Progenitor cell of endocrine pancreas (in vitro differentiated cells): ENCODE measurements at regions not wholly inside any gene's neighbourhood (a gene's known extent, or its start where the extent isn't known, plus 50 kb on each side); places are given as distances from the start of the nearest gene placed in this dataset.

Source experiments
- DNase-seq: peaks from one replicate; pipeline ENCODE4 v3.0.0; 2021; ENCODE audit warnings: low spot score; ENCODE audit not compliant: unreplicated experiment
- H3K27ac Mint-ChIP-seq: 2 replicates; pipeline ENCODE4 v1.8.0; 2021; ENCODE audit warnings: mild to moderate bottlenecking, moderate library complexity, mixed read lengths
- H3K27me3 Mint-ChIP-seq: 2 replicates; pipeline ENCODE4 v1.8.0; 2021; ENCODE audit warnings: mixed read lengths
- H3K36me3 Mint-ChIP-seq: 2 replicates; pipeline ENCODE4 v1.8.0; 2022; ENCODE audit warnings: mixed read lengths; ENCODE audit not compliant: insufficient read depth
- H3K4me1 Mint-ChIP-seq: 2 replicates; pipeline ENCODE4 v1.8.0; 2021; ENCODE audit warnings: low read depth, mixed read lengths
- H3K4me3 Mint-ChIP-seq: 2 replicates; pipeline ENCODE4 v1.8.0; 2021; ENCODE audit warnings: low read depth, mild to moderate bottlenecking, moderate library complexity, mixed read lengths
- H3K9me3 Mint-ChIP-seq: 2 replicates; pipeline ENCODE4 v1.8.0; 2021; ENCODE audit warnings: low read depth, mixed read lengths
- TF ChIP-seq, protein P1 (sequence below): fragments of 200-600 bp; sonication (generic); IDR thresholded peaks from one replicate; pipeline ENCODE4 v1.5.0; 2021; ENCODE audit warnings: antibody characterized with exemption, mild to moderate bottlenecking; ENCODE audit not compliant: unreplicated experiment

DNA sequence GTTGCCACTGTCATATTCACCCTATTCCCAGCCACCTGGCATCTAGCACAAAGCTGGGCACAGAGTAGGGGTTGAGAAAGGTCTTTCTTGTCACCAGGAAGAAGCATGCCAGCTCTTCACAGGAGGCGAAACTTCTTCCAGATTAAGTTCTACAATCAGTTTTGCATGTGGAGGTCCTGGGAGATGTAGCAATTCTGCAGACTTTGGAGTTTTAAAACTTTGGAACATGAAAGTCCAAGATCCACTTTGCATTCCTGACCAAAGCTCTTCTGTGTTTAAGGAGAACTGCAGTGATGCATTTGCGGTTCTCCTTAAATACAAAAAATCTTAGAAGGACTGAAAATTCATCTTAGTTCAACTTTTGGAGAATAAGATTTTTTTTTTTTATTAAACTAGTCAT lies 258.5 kb upstream of the USP24 start:
- DNase-seq: no peak
- peaks cover 10% of the 10 kb centered on the region for H3K4me1 Mint-ChIP-seq
- H3K36me3 Mint-ChIP-seq: no peaks in the 10 kb centered on the region
- TF ChIP-seq, protein P1, sequence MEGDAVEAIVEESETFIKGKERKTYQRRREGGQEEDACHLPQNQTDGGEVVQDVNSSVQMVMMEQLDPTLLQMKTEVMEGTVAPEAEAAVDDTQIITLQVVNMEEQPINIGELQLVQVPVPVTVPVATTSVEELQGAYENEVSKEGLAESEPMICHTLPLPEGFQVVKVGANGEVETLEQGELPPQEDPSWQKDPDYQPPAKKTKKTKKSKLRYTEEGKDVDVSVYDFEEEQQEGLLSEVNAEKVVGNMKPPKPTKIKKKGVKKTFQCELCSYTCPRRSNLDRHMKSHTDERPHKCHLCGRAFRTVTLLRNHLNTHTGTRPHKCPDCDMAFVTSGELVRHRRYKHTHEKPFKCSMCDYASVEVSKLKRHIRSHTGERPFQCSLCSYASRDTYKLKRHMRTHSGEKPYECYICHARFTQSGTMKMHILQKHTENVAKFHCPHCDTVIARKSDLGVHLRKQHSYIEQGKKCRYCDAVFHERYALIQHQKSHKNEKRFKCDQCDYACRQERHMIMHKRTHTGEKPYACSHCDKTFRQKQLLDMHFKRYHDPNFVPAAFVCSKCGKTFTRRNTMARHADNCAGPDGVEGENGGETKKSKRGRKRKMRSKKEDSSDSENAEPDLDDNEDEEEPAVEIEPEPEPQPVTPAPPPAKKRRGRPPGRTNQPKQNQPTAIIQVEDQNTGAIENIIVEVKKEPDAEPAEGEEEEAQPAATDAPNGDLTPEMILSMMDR: no peak
- peaks cover 5% of the 10 kb centered on the region for H3K27me3 Mint-ChIP-seq
- H3K9me3 Mint-ChIP-seq: no peaks in the 10 kb centered on the region
- H3K27ac Mint-ChIP-seq: no peak overlapping the region
- H3K4me3 Mint-ChIP-seq: no peak overlapping the region

- H3K4me1 Mint-ChIP-seq: peaks cover 10% of the 10 kb centered on the region
Observed at GRCh38 chr1:55472784-55473183, 257.6 kb upstream of the USP24 start.

DNA sequence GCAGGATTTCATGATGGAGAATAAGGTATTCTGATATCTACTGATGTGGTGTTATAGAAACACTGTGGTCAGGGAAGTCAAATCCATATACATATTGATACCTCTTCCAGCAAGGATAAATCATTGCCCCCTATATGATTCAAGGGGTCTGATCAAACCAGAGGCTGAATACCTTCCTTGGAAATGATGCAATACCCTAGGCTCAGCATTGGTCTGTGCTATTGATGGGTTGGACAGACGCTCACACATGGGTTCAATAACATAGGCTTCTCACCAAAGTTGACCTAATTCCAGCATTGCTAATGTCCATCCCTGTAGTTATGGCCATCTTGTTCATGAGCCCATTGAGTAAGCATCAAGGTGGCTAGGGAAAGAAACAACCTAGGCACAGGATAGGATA lies 257.0 kb upstream of the USP24 start:
- no peak for DNase-seq
- H3K36me3 Mint-ChIP-seq: no peaks in the 10 kb centered on the region
- peaks cover 5% of the 10 kb centered on the region for H3K27me3 Mint-ChIP-seq
- peaks cover 8% of the 10 kb centered on the region for H3K4me1 Mint-ChIP-seq
- no peak overlapping the region for H3K4me3 Mint-ChIP-seq
- H3K27ac Mint-ChIP-seq: no peak overlapping the region
- TF ChIP-seq, protein P1: no peak
- no peaks in the 10 kb centered on the region for H3K9me3 Mint-ChIP-seq

More at GRCh38 chr1:55472784-55473183, 257.6 kb upstream of the USP24 start:
- peaks cover 5% of the 10 kb centered on the region for H3K27me3 Mint-ChIP-seq
- no peaks in the 10 kb centered on the region for H3K36me3 Mint-ChIP-seq
- H3K27ac Mint-ChIP-seq: no peak overlapping the region
- no peaks in the 10 kb centered on the region for H3K9me3 Mint-ChIP-seq
- no peak overlapping the region for H3K4me3 Mint-ChIP-seq
- DNase-seq: no peak
- TF ChIP-seq, protein P1: no peak

GRCh38 chr1:55468142-55468795 lies 253.1 kb upstream of the USP24 start:
- no peaks in the 10 kb centered on the region for H3K9me3 Mint-ChIP-seq
- H3K27me3 Mint-ChIP-seq: no peaks in the 10 kb centered on the region
- no peaks in the 10 kb centered on the region for H3K36me3 Mint-ChIP-seq
- H3K27ac Mint-ChIP-seq: no peak overlapping the region
- peaks cover 4% of the 10 kb centered on the region for H3K4me1 Mint-ChIP-seq
- no peak overlapping the region for H3K4me3 Mint-ChIP-seq
- TF ChIP-seq, protein P1: no peak
- DNase-seq: no peak

- Mint-ChIP-seq H3K4me1 (peaks cover 4% of the 10 kb centered on the region), H3K9me3 (no peaks in the 10 kb centered on the region), H3K4me3 (no peak overlapping the region), H3K36me3 (no peaks in the 10 kb centered on the region), H3K27me3 (no peaks in the 10 kb centered on the region), H3K27ac (no peak overlapping the region)
- no peak for DNase-seq
- TF ChIP-seq, protein P1: no peak
Observed at GRCh38 chr1:55466921-55467320, 251.8 kb upstream of the USP24 start.
